Panc1 (cell line): ENCODE measurements at regions not wholly inside any gene's neighbourhood (a gene's known extent, or its start where the extent isn't known, plus 50 kb on each side); places are given as distances from the start of the nearest gene placed in this dataset.
"Not testable (repeated sequence)": the region's sequence is repeated elsewhere in the genome, so short reads cannot be mapped to it uniquely, and the experiment has no call there.

Source experiments
- ATAC-seq: fragments of 200-7000 bp; cut with Tn5 transposase; 2 replicates; pipeline ENCODE4 v1.9.1; 2020; ENCODE audit warnings: mild to moderate bottlenecking, moderate library complexity
- BruUV-seq: library from RNA; stranded (reverse); fragments of 400-500 nt; replicated peaks from 2 replicates; lab custom pipeline; 2021; lab: Mats Ljungman, UMichigan
- CTCF ChIA-PET: fragments of 300-600 bp; sonication (Branson Sonifier 250); formaldehyde crosslinking; loops from one replicate; lab custom pipeline; 2022; ENCODE audit warnings: antibody characterized with exemption; lab: Charles Lee
- POLR2A ChIA-PET: fragments of 300-600 bp; sonication (Branson Sonifier 250); formaldehyde crosslinking; loops from one replicate; lab custom pipeline; 2022; ENCODE audit warnings: antibody characterized with exemption; lab: Charles Lee
- DNase-seq: peaks from one replicate; pipeline ENCODE4 v3.0.0-alpha.2; 2010; ENCODE audit warnings: low read depth, low spot score
- H3K27ac ChIP-seq: 2 replicates; pipeline ENCODE4 v1.5.1; 2011; ENCODE audit warnings: mild to moderate bottlenecking, low read length, inconsistent platforms
- H3K27me3 ChIP-seq: fragments of 200-500 bp; sonication (Bioruptor generic); 2 replicates; pipeline ENCODE4 v1.6.0; 2014; ENCODE audit warnings: low read length, inconsistent platforms; ENCODE audit not compliant: control insufficient read depth, insufficient read depth
- H3K36me3 ChIP-seq: fragments of 200-500 bp; sonication (Bioruptor generic); 2 replicates; pipeline ENCODE4 v1.5.1; 2014; ENCODE audit warnings: inconsistent platforms, mild to moderate bottlenecking, low read length, moderate library complexity; ENCODE audit not compliant: control insufficient read depth, insufficient read depth
- H3K4me1 ChIP-seq: 2 replicates; pipeline ENCODE4 v1.5.1; 2011; ENCODE audit warnings: inconsistent platforms, mild to moderate bottlenecking, low read length, moderate library complexity; ENCODE audit not compliant: control insufficient read depth, insufficient read depth
- H3K4me3 ChIP-seq, 2 experiments: 2 replicates each; pipeline ENCODE4 v1.5.1; 2011 to 2012; ENCODE audit warnings: low read depth in 2 of 2, low read length in 2 of 2, mild to moderate bottlenecking in 2 of 2, inconsistent platforms in 1 of 2, moderate library complexity in 1 of 2
- H3K9me3 ChIP-seq: fragments of 200-500 bp; sonication (Bioruptor generic); 2 replicates; pipeline ENCODE4 v1.5.1; 2014; ENCODE audit warnings: low read depth, mild to moderate bottlenecking, inconsistent platforms, low read length, moderate library complexity; ENCODE audit not compliant: control insufficient read depth, insufficient read depth
- POLR2AphosphoS5 ChIP-seq: IDR thresholded peaks from 2 replicates; pipeline ENCODE4 v1.6.1; 2012; ENCODE audit warnings: mild to moderate bottlenecking, low read depth, low read length, moderate library complexity
- SIN3A ChIP-seq: IDR thresholded peaks from 2 replicates; pipeline ENCODE4 v1.6.1; 2012; ENCODE audit warnings: low read depth, mild to moderate bottlenecking, low read length, moderate library complexity, borderline replicate concordance; ENCODE audit not compliant: insufficient read depth
- TCF7L2 ChIP-seq: IDR thresholded peaks from 2 replicates; pipeline ENCODE4 v1.6.1; 2011; ENCODE audit warnings: mild to moderate bottlenecking, low read depth, low read length, inconsistent platforms
- in situ Hi-C: cut with HindIII; loops from 2 replicates; pipeline ENCODE4 v1.10.0; 2016; ENCODE audit warnings: low sequenced_read_pairs, low pct_unique_long_range_greater_than_20kb
- intact Hi-C: fragments of 100-400 bp; cut with micrococcal nuclease; formaldehyde crosslinking; loops from one replicate; pipeline ENCODE4 v1.10.0; 2022; ENCODE audit not compliant: unreplicated experiment
- TF ChIP-seq, protein P1 (sequence below): fragments of 450-650 bp; IDR thresholded peaks from 2 replicates; pipeline ENCODE4 v1.5.1; 2017; ENCODE audit warnings: mild to moderate bottlenecking
- TF ChIP-seq, protein P2 (sequence below), 2 experiments: IDR thresholded peaks; 2 replicates each; pipeline ENCODE4 v1.6.1; 2011 to 2012; ENCODE audit warnings: low read depth in 2 of 2, control low read depth in 1 of 2, low read length in 1 of 2, mild to moderate bottlenecking in 1 of 2, moderate library complexity in 1 of 2; ENCODE audit not compliant: insufficient read depth in 1 of 2

DNA sequence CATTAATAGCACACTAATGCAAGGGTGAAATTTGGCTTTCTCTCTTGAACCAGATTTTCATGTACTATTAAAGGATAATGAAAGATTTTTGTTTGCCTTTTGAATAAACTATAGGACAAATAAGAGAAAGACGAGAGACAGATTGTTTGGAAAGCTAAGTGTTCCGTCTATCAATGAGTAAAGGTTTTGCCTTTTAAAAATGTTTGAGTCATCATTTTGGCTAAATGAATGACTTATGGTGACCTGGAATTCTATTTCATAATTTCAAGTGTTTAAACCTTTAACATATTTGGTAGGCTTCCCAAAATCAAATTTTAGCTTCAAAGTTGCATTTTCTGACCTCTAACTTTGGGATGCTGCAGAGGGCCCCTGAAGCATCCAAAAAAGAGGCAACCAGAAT, 145.2 kb downstream of the SLC25A46 start:
- no peak overlapping the region for H3K4me3 ChIP-seq
- no peaks in the 10 kb centered on the region for H3K36me3 ChIP-seq
- ATAC-seq = no peak
- ChIA-PET CTCF (no interaction called here), POLR2A (no interaction called here)
- TF ChIP-seq, protein P1, sequence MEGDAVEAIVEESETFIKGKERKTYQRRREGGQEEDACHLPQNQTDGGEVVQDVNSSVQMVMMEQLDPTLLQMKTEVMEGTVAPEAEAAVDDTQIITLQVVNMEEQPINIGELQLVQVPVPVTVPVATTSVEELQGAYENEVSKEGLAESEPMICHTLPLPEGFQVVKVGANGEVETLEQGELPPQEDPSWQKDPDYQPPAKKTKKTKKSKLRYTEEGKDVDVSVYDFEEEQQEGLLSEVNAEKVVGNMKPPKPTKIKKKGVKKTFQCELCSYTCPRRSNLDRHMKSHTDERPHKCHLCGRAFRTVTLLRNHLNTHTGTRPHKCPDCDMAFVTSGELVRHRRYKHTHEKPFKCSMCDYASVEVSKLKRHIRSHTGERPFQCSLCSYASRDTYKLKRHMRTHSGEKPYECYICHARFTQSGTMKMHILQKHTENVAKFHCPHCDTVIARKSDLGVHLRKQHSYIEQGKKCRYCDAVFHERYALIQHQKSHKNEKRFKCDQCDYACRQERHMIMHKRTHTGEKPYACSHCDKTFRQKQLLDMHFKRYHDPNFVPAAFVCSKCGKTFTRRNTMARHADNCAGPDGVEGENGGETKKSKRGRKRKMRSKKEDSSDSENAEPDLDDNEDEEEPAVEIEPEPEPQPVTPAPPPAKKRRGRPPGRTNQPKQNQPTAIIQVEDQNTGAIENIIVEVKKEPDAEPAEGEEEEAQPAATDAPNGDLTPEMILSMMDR = no peak
- TF ChIP-seq POLR2AphosphoS5 = no peak
- TF ChIP-seq, protein P2, sequence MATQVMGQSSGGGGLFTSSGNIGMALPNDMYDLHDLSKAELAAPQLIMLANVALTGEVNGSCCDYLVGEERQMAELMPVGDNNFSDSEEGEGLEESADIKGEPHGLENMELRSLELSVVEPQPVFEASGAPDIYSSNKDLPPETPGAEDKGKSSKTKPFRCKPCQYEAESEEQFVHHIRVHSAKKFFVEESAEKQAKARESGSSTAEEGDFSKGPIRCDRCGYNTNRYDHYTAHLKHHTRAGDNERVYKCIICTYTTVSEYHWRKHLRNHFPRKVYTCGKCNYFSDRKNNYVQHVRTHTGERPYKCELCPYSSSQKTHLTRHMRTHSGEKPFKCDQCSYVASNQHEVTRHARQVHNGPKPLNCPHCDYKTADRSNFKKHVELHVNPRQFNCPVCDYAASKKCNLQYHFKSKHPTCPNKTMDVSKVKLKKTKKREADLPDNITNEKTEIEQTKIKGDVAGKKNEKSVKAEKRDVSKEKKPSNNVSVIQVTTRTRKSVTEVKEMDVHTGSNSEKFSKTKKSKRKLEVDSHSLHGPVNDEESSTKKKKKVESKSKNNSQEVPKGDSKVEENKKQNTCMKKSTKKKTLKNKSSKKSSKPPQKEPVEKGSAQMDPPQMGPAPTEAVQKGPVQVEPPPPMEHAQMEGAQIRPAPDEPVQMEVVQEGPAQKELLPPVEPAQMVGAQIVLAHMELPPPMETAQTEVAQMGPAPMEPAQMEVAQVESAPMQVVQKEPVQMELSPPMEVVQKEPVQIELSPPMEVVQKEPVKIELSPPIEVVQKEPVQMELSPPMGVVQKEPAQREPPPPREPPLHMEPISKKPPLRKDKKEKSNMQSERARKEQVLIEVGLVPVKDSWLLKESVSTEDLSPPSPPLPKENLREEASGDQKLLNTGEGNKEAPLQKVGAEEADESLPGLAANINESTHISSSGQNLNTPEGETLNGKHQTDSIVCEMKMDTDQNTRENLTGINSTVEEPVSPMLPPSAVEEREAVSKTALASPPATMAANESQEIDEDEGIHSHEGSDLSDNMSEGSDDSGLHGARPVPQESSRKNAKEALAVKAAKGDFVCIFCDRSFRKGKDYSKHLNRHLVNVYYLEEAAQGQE (IDR thresholded peaks at IDR 0.05; ENCODE audit: insufficient read depth in 1 of 2, low read depth in 2 of 2, low read length in 1 of 2) = no peak
- no peak for TF ChIP-seq TCF7L2
- no peak for TF ChIP-seq SIN3A
- no peaks in the 10 kb centered on the region for H3K9me3 ChIP-seq
- no peaks in the 10 kb centered on the region for H3K4me1 ChIP-seq
- no peaks in the 10 kb centered on the region for H3K27me3 ChIP-seq
- in situ Hi-C loops (no loop called here), intact Hi-C loops (no loop called here)
- no TSS peak for BruUV-seq
- no peak overlapping the region for H3K27ac ChIP-seq
- DNase-seq = no peak

DNA sequence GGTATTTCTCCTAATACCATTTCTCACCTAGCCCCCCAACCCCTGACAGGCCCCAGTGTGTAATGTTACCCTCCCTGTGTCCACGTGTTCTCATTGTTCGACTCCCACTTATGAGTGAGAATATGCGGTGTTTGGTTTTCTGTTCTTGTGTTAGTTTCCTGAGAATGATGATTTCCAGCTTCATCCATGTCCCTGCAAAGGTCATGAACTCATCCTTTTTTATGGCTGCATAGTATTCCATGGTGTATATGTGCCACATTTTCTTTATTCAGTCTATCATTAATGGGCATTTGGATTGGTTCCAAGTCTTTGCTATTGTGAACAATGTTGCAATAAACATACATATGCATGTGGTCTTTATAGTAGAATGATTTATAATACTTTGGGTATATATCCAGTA, 148.4 kb downstream of the SLC25A46 start:
- H3K27ac ChIP-seq, in situ Hi-C loops, ATAC-seq, H3K36me3 ChIP-seq, H3K9me3 ChIP-seq, CTCF ChIA-PET, H3K4me1 ChIP-seq, H3K4me3 ChIP-seq, H3K27me3 ChIP-seq, DNase-seq, POLR2A ChIA-PET, BruUV-seq, intact Hi-C loops: not testable (repeated sequence)

DNA sequence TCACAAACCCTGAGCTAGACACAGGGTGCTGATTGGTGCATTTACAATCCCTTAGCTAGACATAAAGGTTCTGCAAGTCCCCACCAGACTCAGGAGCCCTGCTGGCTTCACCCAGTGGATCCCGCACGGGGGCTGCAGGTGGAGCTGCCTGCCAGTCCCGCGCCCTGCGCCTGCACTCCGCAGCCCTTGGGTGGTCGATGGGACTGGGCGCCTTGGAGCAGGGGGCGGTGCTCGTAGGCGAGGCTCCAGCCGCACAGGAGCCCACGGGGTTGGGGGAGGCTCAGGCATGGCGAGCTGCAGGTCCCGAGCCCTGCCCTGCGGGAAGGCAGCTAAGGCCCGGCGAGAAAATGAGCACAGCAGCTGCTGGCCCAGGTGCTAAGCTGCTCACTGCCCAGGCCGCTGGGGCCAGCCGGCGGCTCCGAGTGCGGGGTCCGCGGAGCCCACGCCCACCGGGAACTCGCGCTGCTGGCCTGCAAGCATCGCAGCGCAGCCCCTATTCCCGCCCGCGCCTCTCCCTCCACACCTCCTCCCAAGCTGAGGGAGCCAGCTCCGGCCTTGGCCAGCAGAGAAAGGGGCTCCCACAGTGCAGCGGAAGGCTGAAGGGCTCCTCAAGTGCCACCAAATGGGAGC, 155.2 kb downstream of the SLC25A46 start:
- POLR2A ChIA-PET, H3K27me3 ChIP-seq, H3K4me3 ChIP-seq, H3K36me3 ChIP-seq, ATAC-seq, in situ Hi-C loops, H3K9me3 ChIP-seq, H3K27ac ChIP-seq, H3K4me1 ChIP-seq, DNase-seq, BruUV-seq, intact Hi-C loops: not testable (repeated sequence)
- CTCF ChIA-PET = interaction anchor here (0.6 kb wide), 1 partner anchor 69 kb away, joined by 3 read pairs; no protein-coding TSS in a partner anchor
